Neutrophil (primary cell): ENCODE measurements at regions not wholly inside any gene's neighbourhood (a gene's known extent, or its start where the extent isn't known, plus 50 kb on each side); places are given as distances from the start of the nearest gene placed in this dataset.

Experiments used
- H3K27ac ChIP-seq: fragments of 200-600 bp; sonication (generic); 2 replicates; pipeline ENCODE4 v1.5.1; 2016; ENCODE audit warnings: mild to moderate bottlenecking, moderate library complexity
- H3K27me3 ChIP-seq: fragments of 200-600 bp; sonication (generic); 2 replicates; pipeline ENCODE4 v1.6.0; 2016; ENCODE audit warnings: mild to moderate bottlenecking
- H3K36me3 ChIP-seq: fragments of 200-600 bp; sonication (generic); 2 replicates; pipeline ENCODE4 v1.5.1; 2017
- H3K4me1 ChIP-seq, 2 experiments: fragments of 200-600 bp in 1 of 2; sonication (generic) in 1 of 2; 1 replicate in 1 of 2; 2 replicates in 1 of 2; pipeline versions ENCODE4 v1.5.1 to v1.6.1; 2013 to 2016; ENCODE audit warnings: low read depth in 1 of 2, low read length in 1 of 2, mild to moderate bottlenecking in 1 of 2, moderate library complexity in 1 of 2; ENCODE audit not compliant: control insufficient read depth in 1 of 2, insufficient read depth in 1 of 2
- H3K4me3 ChIP-seq, 2 experiments: fragments of 200-600 bp in 1 of 2; sonication (generic) in 1 of 2; 1 replicate in 1 of 2; 2 replicates in 1 of 2; pipeline ENCODE4 v1.5.1; 2013 to 2016; ENCODE audit warnings: low read depth in 1 of 2, low read length in 1 of 2, mild to moderate bottlenecking in 1 of 2, moderate library complexity in 1 of 2
- H3K9me3 ChIP-seq: fragments of 200-600 bp; sonication (generic); 2 replicates; pipeline ENCODE4 v1.5.1; 2016
- TF ChIP-seq, protein P1 (sequence below): fragments of 200-600 bp; sonication (generic); IDR thresholded peaks from 2 replicates; pipeline ENCODE4 v1.5.1; 2016; ENCODE audit warnings: antibody characterized with exemption

DNA sequence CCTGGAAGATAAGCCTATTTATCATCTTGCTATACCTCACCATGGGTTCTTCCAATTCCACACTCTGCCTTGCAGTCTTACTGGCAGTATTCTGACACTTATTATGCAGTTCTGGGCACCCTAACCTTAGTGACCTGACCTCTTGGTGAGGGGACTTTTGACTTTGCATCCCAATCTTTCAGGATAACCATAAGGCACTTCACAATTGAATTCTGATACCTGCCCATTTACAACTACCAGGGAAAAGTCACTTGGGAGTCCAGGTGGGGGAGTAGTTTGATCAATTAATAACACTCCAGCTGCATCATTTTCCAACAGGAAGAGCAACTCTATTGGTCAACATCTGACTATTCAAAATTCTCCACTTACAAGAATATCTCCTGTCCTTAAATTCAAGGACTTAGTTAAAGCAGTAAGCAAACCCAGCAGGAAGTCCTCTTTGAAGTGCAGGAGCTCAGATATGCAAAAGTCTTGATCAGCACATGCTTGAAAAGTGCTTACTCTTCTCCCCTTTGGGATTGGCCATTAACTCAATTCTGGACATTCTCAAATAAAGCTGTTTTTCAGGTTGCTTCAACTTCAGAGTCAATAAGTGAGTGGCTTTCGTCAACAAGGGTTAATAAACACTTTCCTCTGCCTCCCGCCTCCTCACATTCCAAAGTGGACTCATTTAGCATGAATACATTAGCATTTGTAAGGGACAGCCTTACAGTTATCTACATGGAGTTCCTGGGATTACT is 177.4 kb upstream of the NRIP1 start:
- Histone ChIP-seq H3K36me3 (no peaks in the 10 kb centered on the region), H3K4me3 (no peak overlapping the region), H3K27me3 (no peaks in the 10 kb centered on the region), H3K9me3 (no peaks in the 10 kb centered on the region), H3K27ac (no peak overlapping the region), H3K4me1 (no peaks in the 10 kb centered on the region)
- TF ChIP-seq, protein P1, sequence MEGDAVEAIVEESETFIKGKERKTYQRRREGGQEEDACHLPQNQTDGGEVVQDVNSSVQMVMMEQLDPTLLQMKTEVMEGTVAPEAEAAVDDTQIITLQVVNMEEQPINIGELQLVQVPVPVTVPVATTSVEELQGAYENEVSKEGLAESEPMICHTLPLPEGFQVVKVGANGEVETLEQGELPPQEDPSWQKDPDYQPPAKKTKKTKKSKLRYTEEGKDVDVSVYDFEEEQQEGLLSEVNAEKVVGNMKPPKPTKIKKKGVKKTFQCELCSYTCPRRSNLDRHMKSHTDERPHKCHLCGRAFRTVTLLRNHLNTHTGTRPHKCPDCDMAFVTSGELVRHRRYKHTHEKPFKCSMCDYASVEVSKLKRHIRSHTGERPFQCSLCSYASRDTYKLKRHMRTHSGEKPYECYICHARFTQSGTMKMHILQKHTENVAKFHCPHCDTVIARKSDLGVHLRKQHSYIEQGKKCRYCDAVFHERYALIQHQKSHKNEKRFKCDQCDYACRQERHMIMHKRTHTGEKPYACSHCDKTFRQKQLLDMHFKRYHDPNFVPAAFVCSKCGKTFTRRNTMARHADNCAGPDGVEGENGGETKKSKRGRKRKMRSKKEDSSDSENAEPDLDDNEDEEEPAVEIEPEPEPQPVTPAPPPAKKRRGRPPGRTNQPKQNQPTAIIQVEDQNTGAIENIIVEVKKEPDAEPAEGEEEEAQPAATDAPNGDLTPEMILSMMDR = no peak

DNA sequence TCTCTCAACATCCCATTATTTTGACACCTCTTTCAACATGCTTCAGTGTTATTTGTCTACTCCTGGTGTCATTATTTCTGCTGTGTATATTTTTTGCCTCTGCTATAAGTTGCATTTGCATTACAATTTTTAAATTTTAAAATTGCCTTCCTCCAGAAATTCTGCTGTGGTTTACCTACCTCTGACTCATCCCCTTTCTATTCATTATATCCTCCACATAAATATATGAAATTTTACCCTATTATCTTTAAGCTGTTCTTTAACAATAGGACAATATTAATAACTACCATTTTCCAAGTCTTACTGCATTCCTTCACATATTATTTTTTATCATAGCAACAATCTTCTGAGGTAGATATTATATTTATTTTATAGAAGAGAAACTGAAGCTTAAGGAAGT is 178.1 kb upstream of the NRIP1 start:
- no peaks in the 10 kb centered on the region for H3K9me3 ChIP-seq
- TF ChIP-seq, protein P1 = no peak
- H3K27me3 ChIP-seq = no peaks in the 10 kb centered on the region
- H3K36me3 ChIP-seq = no peaks in the 10 kb centered on the region
- no peak overlapping the region for H3K4me3 ChIP-seq
- H3K27ac ChIP-seq = no peak overlapping the region
- H3K4me1 ChIP-seq = no peaks in the 10 kb centered on the region

DNA sequence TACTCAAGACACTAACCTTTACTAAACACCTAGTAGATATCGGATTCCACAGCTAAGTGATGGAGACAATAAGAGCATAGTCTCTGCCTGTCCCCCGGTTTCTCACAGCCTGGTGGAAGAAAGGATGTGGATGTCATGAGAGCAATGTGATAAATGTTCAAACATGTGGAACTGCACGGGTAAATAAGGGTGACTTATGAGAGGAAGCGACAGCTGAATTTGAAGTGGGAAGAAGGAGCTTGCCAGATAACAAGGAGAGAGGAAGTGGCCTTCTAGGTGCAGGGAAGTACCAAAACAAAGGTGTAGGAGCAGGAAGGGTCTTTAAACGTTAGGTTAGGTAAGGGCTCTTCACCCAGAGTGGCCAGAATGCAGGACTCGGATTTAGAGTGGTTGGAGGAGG is 178.6 kb upstream of the NRIP1 start:
- Histone ChIP-seq H3K27ac (no peak overlapping the region), H3K4me3 (no peak overlapping the region), H3K27me3 (no peaks in the 10 kb centered on the region), H3K4me1 (no peaks in the 10 kb centered on the region), H3K36me3 (no peaks in the 10 kb centered on the region), H3K9me3 (no peaks in the 10 kb centered on the region)
- TF ChIP-seq, protein P1 = no peak

DNA sequence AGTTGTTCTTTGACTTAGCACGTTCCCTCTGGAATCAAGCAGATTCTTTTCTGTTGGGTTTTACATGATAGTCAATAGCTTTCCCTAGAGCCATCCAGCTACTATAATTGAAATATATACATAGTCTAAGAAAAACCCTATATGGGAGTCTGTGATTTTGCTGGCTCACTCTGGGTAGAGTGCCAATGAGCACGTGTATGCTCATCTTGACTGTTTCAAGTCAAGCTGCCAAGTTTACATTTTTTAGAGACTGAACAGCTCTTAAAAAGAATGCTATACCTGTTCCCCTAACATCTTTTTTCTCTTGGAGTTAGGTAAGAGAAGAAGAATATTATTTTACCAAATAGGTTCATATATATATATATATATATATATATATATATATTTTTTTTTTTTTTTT is 182.8 kb upstream of the NRIP1 start:
- TF ChIP-seq, protein P1 = no peak
- Histone ChIP-seq H3K9me3 (no peaks in the 10 kb centered on the region), H3K27ac (no peak overlapping the region), H3K4me1 (no peaks in the 10 kb centered on the region), H3K27me3 (no peaks in the 10 kb centered on the region), H3K36me3 (no peaks in the 10 kb centered on the region), H3K4me3 (no peak overlapping the region)

DNA sequence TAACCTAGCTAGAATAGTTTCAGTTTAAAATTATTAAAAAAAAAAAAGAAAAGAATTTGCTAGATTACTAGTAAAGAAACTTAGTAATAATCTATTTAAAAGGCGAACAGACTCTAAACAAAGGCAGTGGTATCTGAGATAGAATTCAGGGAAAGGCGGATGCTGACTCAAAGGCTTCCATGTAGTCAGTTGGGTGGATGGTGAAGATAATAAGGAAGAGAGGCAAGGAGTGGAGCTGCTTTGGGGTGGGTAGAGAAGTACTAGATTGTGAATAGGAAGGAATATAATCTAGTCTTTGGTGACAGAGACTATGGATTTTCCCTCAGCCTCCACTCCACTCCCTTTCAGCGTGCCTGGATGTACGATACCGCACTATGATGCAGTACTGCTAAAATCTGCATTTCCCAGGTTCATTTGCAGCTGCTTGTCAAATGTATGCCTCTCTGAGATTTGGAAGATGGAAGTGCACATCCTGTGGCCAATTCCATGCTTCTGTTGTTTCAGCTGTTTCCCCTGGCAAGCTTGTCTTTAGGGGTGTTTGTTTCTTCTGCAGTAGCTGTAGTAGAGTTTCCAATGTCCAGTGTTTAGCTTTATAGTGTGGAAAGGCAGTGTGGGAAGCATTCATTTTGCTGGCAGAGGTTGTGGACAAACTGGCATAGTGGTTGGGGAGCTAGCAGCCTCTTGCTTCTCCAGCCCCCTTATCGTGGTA is 184.6 kb upstream of the NRIP1 start:
- no peaks in the 10 kb centered on the region for H3K27me3 ChIP-seq
- no peaks in the 10 kb centered on the region for H3K36me3 ChIP-seq
- TF ChIP-seq, protein P1 = no peak
- no peak overlapping the region for H3K4me3 ChIP-seq
- no peaks in the 10 kb centered on the region for H3K4me1 ChIP-seq
- no peaks in the 10 kb centered on the region for H3K9me3 ChIP-seq
- H3K27ac ChIP-seq = no peak overlapping the region
